ENCODE measurements at regions not wholly inside any gene's neighbourhood (a gene's known extent, or its start where the extent isn't known, plus 50 kb on each side); places are given as distances from the start of the nearest gene placed in this dataset.

GRCh38 chr18:72375618-72376017 lies 168.5 kb downstream of the CBLN2 start:
- TF ChIP-seq, protein P1, sequence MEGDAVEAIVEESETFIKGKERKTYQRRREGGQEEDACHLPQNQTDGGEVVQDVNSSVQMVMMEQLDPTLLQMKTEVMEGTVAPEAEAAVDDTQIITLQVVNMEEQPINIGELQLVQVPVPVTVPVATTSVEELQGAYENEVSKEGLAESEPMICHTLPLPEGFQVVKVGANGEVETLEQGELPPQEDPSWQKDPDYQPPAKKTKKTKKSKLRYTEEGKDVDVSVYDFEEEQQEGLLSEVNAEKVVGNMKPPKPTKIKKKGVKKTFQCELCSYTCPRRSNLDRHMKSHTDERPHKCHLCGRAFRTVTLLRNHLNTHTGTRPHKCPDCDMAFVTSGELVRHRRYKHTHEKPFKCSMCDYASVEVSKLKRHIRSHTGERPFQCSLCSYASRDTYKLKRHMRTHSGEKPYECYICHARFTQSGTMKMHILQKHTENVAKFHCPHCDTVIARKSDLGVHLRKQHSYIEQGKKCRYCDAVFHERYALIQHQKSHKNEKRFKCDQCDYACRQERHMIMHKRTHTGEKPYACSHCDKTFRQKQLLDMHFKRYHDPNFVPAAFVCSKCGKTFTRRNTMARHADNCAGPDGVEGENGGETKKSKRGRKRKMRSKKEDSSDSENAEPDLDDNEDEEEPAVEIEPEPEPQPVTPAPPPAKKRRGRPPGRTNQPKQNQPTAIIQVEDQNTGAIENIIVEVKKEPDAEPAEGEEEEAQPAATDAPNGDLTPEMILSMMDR (IDR thresholded peaks at IDR 0.05; ENCODE audit: borderline replicate concordance, extremely low read depth, low read length, poor library complexity, severe bottlenecking) = no peak
- TF ChIP-seq EZH2 (IDR thresholded peaks at IDR 0.05; ENCODE audit: borderline replicate concordance, low read depth, low read length, severe bottlenecking) = no peak
